ENCODE measurements at regions not wholly inside any gene's neighbourhood (a gene's known extent, or its start where the extent isn't known, plus 50 kb on each side); places are given as distances from the start of the nearest gene placed in this dataset.
"Not testable (repeated sequence)": the region's sequence is repeated elsewhere in the genome, so short reads cannot be mapped to it uniquely, and the experiment has no call there.

DNA sequence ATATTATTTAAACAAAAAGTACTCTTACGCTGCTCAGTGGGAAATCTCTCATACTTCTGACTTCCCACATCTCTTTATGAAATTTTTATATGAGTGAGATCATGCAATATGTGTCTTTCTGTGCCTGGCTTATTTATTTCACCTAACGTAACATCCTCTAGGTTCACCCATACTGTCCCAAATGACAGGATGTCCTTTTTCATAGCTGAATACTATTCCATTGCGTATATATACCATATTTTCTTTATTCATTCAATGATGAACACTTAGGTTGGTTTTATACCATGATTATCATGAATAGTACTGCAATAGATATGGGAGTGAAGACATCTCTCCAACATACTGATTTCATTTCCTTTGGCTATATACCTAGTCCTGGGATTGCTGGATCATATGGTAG is 57.8 kb upstream of the TPP2 start:
- Histone ChIP-seq H3K36me3 (ENCODE audit: control insufficient read depth in 3 of 3, insufficient read depth in 2 of 3, low read depth in 1 of 3, low read length in 3 of 3) (no peaks in the 10 kb centered on the region), H3K27me3 (ENCODE audit: control insufficient read depth in 3 of 3, insufficient read depth in 3 of 3, low read length in 3 of 3) (no peaks in the 10 kb centered on the region), H3K27ac (ENCODE audit: low read depth in 1 of 3, low read length in 2 of 3) (no peak overlapping the region), H3K4me1 (ENCODE audit: control insufficient read depth in 3 of 3, insufficient read depth in 2 of 3, low read depth in 1 of 3, low read length in 2 of 3) (no peaks in the 10 kb centered on the region), H3K9me3 (ENCODE audit: control insufficient read depth in 2 of 2, insufficient read depth in 1 of 2, low read depth in 1 of 2, low read length in 1 of 2) (no peaks in the 10 kb centered on the region), H3K4me3 (ENCODE audit: low read depth in 1 of 3, low read length in 3 of 3) (no peak overlapping the region)
- no peak for FAIRE-seq
- no peak for DNase-seq
- 85 to 94% (median 94%) methylated on average over 3 of the region's 3 CpGs for WGBS, 3 donors

DNA sequence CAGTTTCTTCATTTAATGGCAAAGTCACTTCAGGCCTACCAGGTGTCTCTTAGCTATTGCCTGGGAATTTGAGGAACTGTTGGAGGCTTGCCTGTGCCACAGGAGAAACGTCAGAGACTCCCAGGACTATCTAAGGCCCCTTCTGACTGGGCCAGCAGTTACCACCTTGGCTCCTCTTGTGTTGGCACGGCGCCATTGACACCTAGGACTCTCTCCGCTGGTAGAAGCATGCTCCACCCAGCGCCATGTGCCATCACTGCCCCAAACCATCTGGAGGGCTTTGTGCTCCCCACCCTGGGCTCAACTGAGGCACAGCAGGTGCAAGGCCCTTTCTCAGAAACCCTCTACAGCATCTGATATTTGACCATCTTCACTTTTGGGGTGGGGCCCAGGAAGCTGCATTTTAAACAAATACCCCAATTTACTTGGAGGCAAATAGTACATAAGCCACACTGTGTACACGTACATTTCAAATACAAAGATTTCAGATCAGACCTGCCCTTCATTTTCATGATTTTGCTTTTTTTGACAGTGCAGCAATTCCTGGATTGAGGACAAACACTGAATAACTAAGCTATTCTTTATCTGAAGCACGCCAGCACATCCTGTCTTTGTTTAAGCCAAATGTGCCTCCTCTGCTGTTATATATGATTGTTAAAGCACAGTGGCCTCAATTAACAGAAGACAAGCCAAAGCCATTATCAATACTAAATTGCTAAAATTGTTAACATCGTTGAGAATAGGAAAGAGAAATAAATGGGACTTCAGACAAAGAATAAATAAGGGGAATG is 59.9 kb upstream of the TPP2 start:
- FAIRE-seq (no peak), DNase-seq (no peak)
- WGBS, 3 donors, result 67 to 72% (median 70%) methylated on average over 8 of the region's 8 CpGs
- Histone ChIP-seq H3K27ac (ENCODE audit: low read depth in 1 of 3, low read length in 2 of 3) (no peak overlapping the region), H3K4me3 (ENCODE audit: low read depth in 1 of 3, low read length in 3 of 3) (no peak overlapping the region), H3K27me3 (ENCODE audit: control insufficient read depth in 3 of 3, insufficient read depth in 3 of 3, low read length in 3 of 3) (no peaks in the 10 kb centered on the region), H3K36me3 (ENCODE audit: control insufficient read depth in 3 of 3, insufficient read depth in 2 of 3, low read depth in 1 of 3, low read length in 3 of 3) (no peaks in the 10 kb centered on the region), H3K4me1 (ENCODE audit: control insufficient read depth in 3 of 3, insufficient read depth in 2 of 3, low read depth in 1 of 3, low read length in 2 of 3) (no peaks in the 10 kb centered on the region), H3K9me3 (ENCODE audit: control insufficient read depth in 2 of 2, insufficient read depth in 1 of 2, low read depth in 1 of 2, low read length in 1 of 2) (no peaks in the 10 kb centered on the region)

DNA sequence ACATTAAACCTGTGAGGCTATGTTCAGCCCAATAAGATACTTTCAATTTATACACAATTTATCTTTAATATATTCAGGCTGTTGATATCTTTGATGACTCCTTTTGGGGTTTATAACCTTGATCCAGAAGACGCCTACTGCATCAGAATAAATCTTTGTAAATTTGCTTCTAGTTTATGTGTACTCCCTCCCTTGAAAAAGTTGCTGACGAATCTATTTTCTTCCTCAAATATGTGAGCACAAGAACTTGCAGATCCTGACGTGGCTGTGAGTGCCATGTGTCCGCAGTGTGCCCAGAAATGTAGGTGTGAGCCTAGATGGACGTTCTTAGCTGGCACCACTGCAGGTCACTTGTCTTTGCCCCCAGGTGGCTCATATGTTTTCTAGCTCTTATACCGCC is 60.6 kb upstream of the TPP2 start:
- H3K4me3 ChIP-seq (ENCODE audit: low read depth in 1 of 3, low read length in 3 of 3), result no peak overlapping the region
- DNase-seq (no peak), FAIRE-seq (no peak)
- no peak overlapping the region for H3K27ac ChIP-seq (ENCODE audit: low read depth in 1 of 3, low read length in 2 of 3)
- H3K9me3 ChIP-seq (ENCODE audit: control insufficient read depth in 2 of 2, insufficient read depth in 1 of 2, low read depth in 1 of 2, low read length in 1 of 2), result no peaks in the 10 kb centered on the region
- no peaks in the 10 kb centered on the region for H3K4me1 ChIP-seq (ENCODE audit: control insufficient read depth in 3 of 3, insufficient read depth in 2 of 3, low read depth in 1 of 3, low read length in 2 of 3)
- 67 to 78% (median 69%) methylated on average over 6 of the region's 6 CpGs for WGBS, 3 donors
- no peaks in the 10 kb centered on the region for H3K27me3 ChIP-seq (ENCODE audit: control insufficient read depth in 3 of 3, insufficient read depth in 3 of 3, low read length in 3 of 3)
- H3K36me3 ChIP-seq (ENCODE audit: control insufficient read depth in 3 of 3, insufficient read depth in 2 of 3, low read depth in 1 of 3, low read length in 3 of 3), result no peaks in the 10 kb centered on the region

DNA sequence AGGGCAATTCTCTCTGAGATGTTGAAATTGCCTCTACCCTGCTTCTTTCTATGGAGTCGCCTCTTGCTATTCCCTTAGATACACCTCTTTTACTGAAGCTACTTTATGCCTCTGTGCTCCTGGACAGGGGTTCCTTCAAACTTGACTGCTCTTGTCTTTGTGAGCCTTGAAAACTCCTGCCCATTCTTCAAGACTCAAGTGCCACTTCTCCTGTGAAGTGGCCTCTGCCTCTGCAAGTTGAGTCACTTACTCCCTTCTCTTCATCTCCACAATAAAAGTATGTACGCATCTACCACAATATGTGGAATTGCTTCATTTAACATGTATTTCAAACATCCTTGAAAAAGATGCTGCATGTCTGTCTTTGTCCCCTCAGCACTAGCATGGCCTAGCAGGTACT is 66.0 kb upstream of the TPP2 start:
- 89 to 94% (median 93%) methylated on average over 2 of the region's 2 CpGs for WGBS, 3 donors
- H3K27ac ChIP-seq (ENCODE audit: low read depth in 1 of 3, low read length in 2 of 3), result no peak overlapping the region
- no peaks in the 10 kb centered on the region for H3K9me3 ChIP-seq (ENCODE audit: control insufficient read depth in 2 of 2, insufficient read depth in 1 of 2, low read depth in 1 of 2, low read length in 1 of 2)
- H3K27me3 ChIP-seq (ENCODE audit: control insufficient read depth in 3 of 3, insufficient read depth in 3 of 3, low read length in 3 of 3), result no peaks in the 10 kb centered on the region
- FAIRE-seq (no peak), DNase-seq (no peak)
- no peaks in the 10 kb centered on the region for H3K4me1 ChIP-seq (ENCODE audit: control insufficient read depth in 3 of 3, insufficient read depth in 2 of 3, low read depth in 1 of 3, low read length in 2 of 3)
- no peaks in the 10 kb centered on the region for H3K36me3 ChIP-seq (ENCODE audit: control insufficient read depth in 3 of 3, insufficient read depth in 2 of 3, low read depth in 1 of 3, low read length in 3 of 3)
- H3K4me3 ChIP-seq (ENCODE audit: low read depth in 1 of 3, low read length in 3 of 3), result no peak overlapping the region

DNA sequence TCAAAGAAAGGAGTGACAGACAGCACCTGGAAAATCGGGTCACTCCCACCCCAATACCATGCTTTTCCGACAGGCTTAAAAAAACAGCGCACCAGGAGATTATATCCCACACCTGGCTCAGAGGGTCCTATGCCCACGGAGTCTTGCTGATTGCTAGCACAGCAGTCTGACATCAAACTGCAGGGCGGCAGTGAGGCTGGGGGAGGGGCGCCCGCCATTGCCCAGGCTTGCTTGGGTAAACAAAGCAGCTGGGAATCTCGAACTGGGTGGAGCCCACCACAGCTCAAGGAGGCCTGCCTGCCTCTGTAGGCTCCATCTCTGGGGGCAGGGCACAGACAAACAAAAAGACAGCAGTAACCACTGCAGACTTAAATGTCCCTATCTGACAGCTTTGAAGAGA is 74.5 kb upstream of the TPP2 start:
- 78 to 85% (median 83%) methylated on average over 8 of the region's 8 CpGs for WGBS, 3 donors
- not testable (repeated sequence) for H3K9me3 ChIP-seq (ENCODE audit: control insufficient read depth in 2 of 2, insufficient read depth in 1 of 2, low read depth in 1 of 2, low read length in 1 of 2); H3K27me3 ChIP-seq (ENCODE audit: control insufficient read depth in 3 of 3, insufficient read depth in 3 of 3, low read length in 3 of 3); DNase-seq; H3K27ac ChIP-seq (ENCODE audit: low read depth in 1 of 3, low read length in 2 of 3); H3K4me3 ChIP-seq (ENCODE audit: low read depth in 1 of 3, low read length in 3 of 3); H3K4me1 ChIP-seq (ENCODE audit: control insufficient read depth in 3 of 3, insufficient read depth in 2 of 3, low read depth in 1 of 3, low read length in 2 of 3); FAIRE-seq; H3K36me3 ChIP-seq (ENCODE audit: control insufficient read depth in 3 of 3, insufficient read depth in 2 of 3, low read depth in 1 of 3, low read length in 3 of 3)

DNA sequence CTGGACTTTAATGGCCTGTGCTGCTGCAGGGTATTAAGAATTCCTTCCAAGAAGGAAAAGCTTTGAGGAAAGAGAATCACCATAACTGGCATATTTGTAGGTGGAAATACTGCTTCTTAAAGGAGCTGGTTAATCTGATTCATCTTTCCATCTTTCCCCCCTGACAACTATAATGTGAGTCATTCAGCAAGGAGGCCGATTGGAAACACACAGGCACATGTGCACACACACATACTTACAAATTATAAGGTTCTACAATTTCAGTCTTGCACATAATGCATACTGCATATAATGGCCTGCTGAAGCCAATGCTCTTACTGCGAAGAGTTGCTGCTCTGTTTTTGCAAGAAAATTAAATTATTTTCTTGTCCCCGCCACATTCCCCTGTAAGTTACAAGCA is 78.8 kb upstream of the TPP2 start:
- WGBS, 3 donors, result 69 to 88% (median 82%) methylated on average over 3 of the region's 3 CpGs
- no peak for DNase-seq
- H3K4me1 ChIP-seq (ENCODE audit: control insufficient read depth in 3 of 3, insufficient read depth in 2 of 3, low read depth in 1 of 3, low read length in 2 of 3), result no peaks in the 10 kb centered on the region
- FAIRE-seq, result no peak
- no peaks in the 10 kb centered on the region for H3K36me3 ChIP-seq (ENCODE audit: control insufficient read depth in 3 of 3, insufficient read depth in 2 of 3, low read depth in 1 of 3, low read length in 3 of 3)
- no peak overlapping the region for H3K4me3 ChIP-seq (ENCODE audit: low read depth in 1 of 3, low read length in 3 of 3)
- H3K27ac ChIP-seq (ENCODE audit: low read depth in 1 of 3, low read length in 2 of 3), result no peak overlapping the region
- H3K27me3 ChIP-seq (ENCODE audit: control insufficient read depth in 3 of 3, insufficient read depth in 3 of 3, low read length in 3 of 3), result no peaks in the 10 kb centered on the region
- H3K9me3 ChIP-seq (ENCODE audit: control insufficient read depth in 2 of 2, insufficient read depth in 1 of 2, low read depth in 1 of 2, low read length in 1 of 2), result peaks cover 0 to 3% of the 10 kb centered on the region in 2 donors

DNA sequence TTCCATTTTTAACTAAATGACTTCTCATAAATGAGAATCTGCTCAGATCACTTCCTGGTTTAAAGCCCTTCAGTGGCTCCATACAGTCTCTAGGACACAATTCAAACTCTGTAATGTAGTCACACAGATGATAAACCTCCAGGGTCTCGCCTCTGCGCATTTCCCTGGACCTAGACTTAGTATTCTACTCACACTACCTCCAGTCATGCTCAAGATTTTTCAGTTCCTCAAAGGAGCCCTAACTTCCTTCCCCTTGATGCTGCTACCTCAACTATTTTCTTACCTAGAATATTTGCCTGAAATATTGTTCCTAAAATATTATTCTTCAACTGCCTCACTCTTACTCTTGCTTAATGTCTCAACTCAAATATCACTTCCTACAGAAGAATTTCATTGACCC is 86.7 kb upstream of the TPP2 start:
- WGBS, 3 donors, result 73 to 81% (median 80%) methylated on average over 2 of the region's 2 CpGs
- no peak overlapping the region for H3K4me3 ChIP-seq (ENCODE audit: low read depth in 1 of 3, low read length in 3 of 3)
- FAIRE-seq (no peak), DNase-seq (no peak)
- no peaks in the 10 kb centered on the region for H3K27me3 ChIP-seq (ENCODE audit: control insufficient read depth in 3 of 3, insufficient read depth in 3 of 3, low read length in 3 of 3)
- no peaks in the 10 kb centered on the region for H3K4me1 ChIP-seq (ENCODE audit: control insufficient read depth in 3 of 3, insufficient read depth in 2 of 3, low read depth in 1 of 3, low read length in 2 of 3)
- no peak overlapping the region for H3K27ac ChIP-seq (ENCODE audit: low read depth in 1 of 3, low read length in 2 of 3)
- peaks cover 0 to 3% of the 10 kb centered on the region in 2 donors for H3K9me3 ChIP-seq (ENCODE audit: control insufficient read depth in 2 of 2, insufficient read depth in 1 of 2, low read depth in 1 of 2, low read length in 1 of 2)
- no peaks in the 10 kb centered on the region for H3K36me3 ChIP-seq (ENCODE audit: control insufficient read depth in 3 of 3, insufficient read depth in 2 of 3, low read depth in 1 of 3, low read length in 3 of 3)

DNA sequence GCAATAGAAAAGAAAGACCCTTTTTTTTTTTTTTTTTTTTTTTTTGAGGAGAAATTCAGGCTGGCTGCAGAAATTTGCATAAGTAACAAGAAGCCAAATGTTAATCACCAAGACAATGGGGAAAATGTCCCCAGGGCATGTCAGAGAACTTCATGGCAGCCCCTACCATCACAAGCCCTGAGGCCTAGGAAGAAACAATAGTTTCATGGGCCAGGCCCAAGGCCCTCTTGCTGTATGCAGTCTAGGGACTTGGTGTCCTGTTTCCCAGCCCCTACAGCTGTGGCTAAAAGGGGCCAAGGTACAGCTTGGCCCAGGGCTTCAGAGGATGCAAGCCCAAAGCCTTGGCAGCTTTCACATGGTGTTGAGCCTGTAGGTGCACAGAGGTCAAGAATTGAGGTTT is 88.4 kb upstream of the TPP2 start:
- no peak for DNase-seq
- Histone ChIP-seq H3K4me1 (ENCODE audit: control insufficient read depth in 3 of 3, insufficient read depth in 2 of 3, low read depth in 1 of 3, low read length in 2 of 3) (no peaks in the 10 kb centered on the region), H3K4me3 (ENCODE audit: low read depth in 1 of 3, low read length in 3 of 3) (no peak overlapping the region), H3K27ac (ENCODE audit: low read depth in 1 of 3, low read length in 2 of 3) (no peak overlapping the region), H3K9me3 (ENCODE audit: control insufficient read depth in 2 of 2, insufficient read depth in 1 of 2, low read depth in 1 of 2, low read length in 1 of 2) (peaks cover 0 to 3% of the 10 kb centered on the region in 2 donors), H3K27me3 (ENCODE audit: control insufficient read depth in 3 of 3, insufficient read depth in 3 of 3, low read length in 3 of 3) (no peaks in the 10 kb centered on the region), H3K36me3 (ENCODE audit: control insufficient read depth in 3 of 3, insufficient read depth in 2 of 3, low read depth in 1 of 3, low read length in 3 of 3) (no peaks in the 10 kb centered on the region)
- no peak for FAIRE-seq

DNA sequence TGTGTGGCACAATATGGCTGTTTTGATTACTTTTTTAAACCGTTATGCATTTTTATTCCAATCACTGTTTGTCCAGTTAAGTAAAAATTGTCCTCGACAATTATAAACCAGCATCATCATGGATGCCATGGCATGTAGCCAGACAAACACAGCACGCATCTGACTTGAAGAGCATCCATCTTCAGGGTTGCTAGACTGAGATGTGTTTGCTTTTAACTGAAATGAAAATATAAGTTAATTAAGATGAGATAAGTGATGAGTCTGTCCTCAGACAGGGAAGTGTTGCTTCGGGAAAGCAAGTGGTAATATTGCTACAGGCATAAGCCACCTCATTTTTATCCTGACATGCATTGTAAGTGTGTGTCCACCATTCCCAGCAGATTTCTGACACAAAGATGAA is 92.8 kb upstream of the TPP2 start:
- 71 to 80% (median 75%) methylated on average over 4 of the region's 4 CpGs for WGBS, 3 donors
- DNase-seq (no peak), FAIRE-seq (no peak)
- H3K36me3 ChIP-seq (ENCODE audit: control insufficient read depth in 3 of 3, insufficient read depth in 2 of 3, low read depth in 1 of 3, low read length in 3 of 3), result no peaks in the 10 kb centered on the region
- no peaks in the 10 kb centered on the region for H3K4me1 ChIP-seq (ENCODE audit: control insufficient read depth in 3 of 3, insufficient read depth in 2 of 3, low read depth in 1 of 3, low read length in 2 of 3)
- H3K4me3 ChIP-seq (ENCODE audit: low read depth in 1 of 3, low read length in 3 of 3), result no peak overlapping the region
- H3K27me3 ChIP-seq (ENCODE audit: control insufficient read depth in 3 of 3, insufficient read depth in 3 of 3, low read length in 3 of 3), result no peaks in the 10 kb centered on the region
- peaks cover 0 to 3% of the 10 kb centered on the region in 2 donors for H3K9me3 ChIP-seq (ENCODE audit: control insufficient read depth in 2 of 2, insufficient read depth in 1 of 2, low read depth in 1 of 2, low read length in 1 of 2)
- no peak overlapping the region for H3K27ac ChIP-seq (ENCODE audit: low read depth in 1 of 3, low read length in 2 of 3)
